ENCODE measurements at regions not wholly inside any gene's neighbourhood (a gene's known extent, or its start where the extent isn't known, plus 50 kb on each side); places are given as distances from the start of the nearest gene placed in this dataset.

GRCh38 chr5:54835647-54836046, 149.7 kb downstream of the ESM1 start:
- TF ChIP-seq CTCF (IDR thresholded peaks at IDR 0.05) (no peak), SMC3 (IDR thresholded peaks at IDR 0.05; ENCODE audit: low read depth, low read length) (no peak), RAD21 (IDR thresholded peaks at IDR 0.05; ENCODE audit: low read length) (no peak), MAX (IDR thresholded peaks at IDR 0.05; ENCODE audit: low read depth) (no peak), POLR2AphosphoS5 (IDR thresholded peaks at IDR 0.05; ENCODE audit: low read depth, low read length) (no peak), YY1 (IDR thresholded peaks at IDR 0.05; ENCODE audit: low read depth) (no peak), CHD2 (IDR thresholded peaks at IDR 0.05; ENCODE audit: low read length, partially characterized antibody) (no peak), SIN3A (IDR thresholded peaks at IDR 0.05; ENCODE audit: borderline replicate concordance, low read depth, low read length) (no peak), EZH2phosphoT487 (IDR thresholded peaks at IDR 0.05; ENCODE audit: borderline replicate concordance, low read depth) (no peak), TAF1 (IDR thresholded peaks at IDR 0.05; ENCODE audit: borderline replicate concordance, low read depth, low read length) (no peak)

All from SK-N-SH (cell line).